BLaER1 treated with 17β-estradiol and CSF1 and Interleukin-3, amounts not matched to agents 10 nM and 100 nM (cell line): ENCODE measurements at regions not wholly inside any gene's neighbourhood (a gene's known extent, or its start where the extent isn't known, plus 50 kb on each side); places are given as distances from the start of the nearest gene placed in this dataset.
"Not testable (repeated sequence)": the region's sequence is repeated elsewhere in the genome, so short reads cannot be mapped to it uniquely, and the experiment has no call there.

Experiments used
- H3K27ac ChIP-seq, 11 experiments: shearing (Covaris generic); formaldehyde crosslinking; 2 replicates each; pipeline ENCODE4 v1.8.1; 2022
- H3K27me3 ChIP-seq, 11 experiments: shearing (Covaris generic); formaldehyde crosslinking; 2 replicates each; pipeline ENCODE4 v1.8.1; 2022
- H3K36me3 ChIP-seq, 11 experiments: shearing (Covaris generic); formaldehyde crosslinking; 2 replicates each; pipeline ENCODE4 v1.8.1; 2022
- H3K4me1 ChIP-seq, 10 experiments: shearing (Covaris generic); formaldehyde crosslinking; 2 replicates each; pipeline ENCODE4 v1.8.1; 2022
- H3K4me2 ChIP-seq, 11 experiments: shearing (Covaris generic); formaldehyde crosslinking; 2 replicates each; pipeline ENCODE4 v1.8.1; 2022
- H3K4me3 ChIP-seq, 10 experiments: shearing (Covaris generic); formaldehyde crosslinking; 2 replicates each; pipeline ENCODE4 v1.8.1; 2022
- H3K9ac ChIP-seq, 11 experiments: shearing (Covaris generic); formaldehyde crosslinking; 2 replicates each; pipeline ENCODE4 v1.8.1; 2022
- H3K9me3 ChIP-seq, 11 experiments: shearing (Covaris generic); formaldehyde crosslinking; replicated peaks in 1 of 11; 2 replicates each; pipeline ENCODE4 v1.8.1; 2022
- H4K20me1 ChIP-seq, 11 experiments: shearing (Covaris generic); formaldehyde crosslinking; 2 replicates each; pipeline ENCODE4 v1.8.1; 2022
- Cebpa-rat ChIP-seq, 11 experiments: shearing (Covaris generic); IDR thresholded peaks; 2 replicates each; pipeline ENCODE4 v1.8.1; 2022

DNA sequence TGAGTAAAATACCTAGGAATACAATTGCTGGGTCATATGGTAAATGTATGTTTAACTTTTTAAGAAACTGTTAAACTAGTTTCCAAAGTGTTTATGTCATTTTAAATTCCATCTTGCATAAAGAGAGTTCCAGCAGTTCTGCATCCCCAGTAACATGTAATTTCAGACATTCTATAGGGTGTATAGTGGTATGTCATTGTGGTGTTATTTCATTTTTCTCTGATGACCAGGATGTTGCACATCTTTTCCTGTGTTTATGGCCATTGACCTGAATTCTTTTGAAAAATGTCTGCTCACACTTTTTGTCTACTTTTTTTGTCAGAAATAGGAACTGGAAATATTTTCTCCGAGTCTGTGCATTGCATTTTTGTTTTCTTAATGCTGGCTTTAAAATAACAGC lies 128.9 kb downstream of the TMEM200A start:
- Histone ChIP-seq H3K4me2 (no peak overlapping the region), H3K9me3 (peaks cover 0 to 9% (median 0%) of the 10 kb centered on the region in 11 experiments; a peak in 2 of 22 replicates), H3K27me3 (no peaks in the 10 kb centered on the region), H3K9ac (no peak overlapping the region), H3K4me3 (no peak overlapping the region), H4K20me1 (no peaks in the 10 kb centered on the region), H3K36me3 (no peaks in the 10 kb centered on the region), H3K27ac (no peak overlapping the region), H3K4me1 (no peaks in the 10 kb centered on the region)
- no peak for TF ChIP-seq Cebpa-rat (IDR thresholded peaks at IDR 0.05)

DNA sequence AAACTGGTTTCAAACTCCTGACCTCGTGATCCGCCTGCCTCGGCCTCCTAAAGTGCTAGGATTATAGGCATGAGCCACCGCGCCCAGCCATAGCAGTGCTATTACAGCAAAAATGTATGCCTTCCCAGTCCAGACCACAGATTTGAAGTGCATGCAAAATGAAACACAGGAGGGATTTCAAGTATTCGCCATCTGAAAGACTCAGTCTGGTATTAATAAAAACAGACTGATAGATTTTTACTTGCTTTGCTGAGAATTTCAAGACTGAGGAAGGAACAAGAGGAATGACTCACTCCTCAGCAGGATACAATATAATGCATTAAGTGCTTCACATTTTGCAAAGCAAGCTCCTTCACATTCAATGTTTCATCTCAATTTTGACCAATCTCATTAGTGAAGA lies 134.9 kb downstream of the TMEM200A start:
- no peaks in the 10 kb centered on the region for H3K9me3 ChIP-seq
- no peak overlapping the region for H3K9ac ChIP-seq
- H3K36me3 ChIP-seq: no peaks in the 10 kb centered on the region
- TF ChIP-seq Cebpa-rat (IDR thresholded peaks at IDR 0.05): no peak
- H3K27ac ChIP-seq: no peak overlapping the region
- H3K4me3 ChIP-seq: no peak overlapping the region
- peaks cover 0 to 22% (median 0%) of the 10 kb centered on the region in 10 experiments; a peak in 6 of 20 replicates for H3K4me1 ChIP-seq
- H3K4me2 ChIP-seq: peak overlapping the region in 3 of 11 experiments; percentile 35 to 74 (median 59); a peak in 5 of 22 replicates
- H3K27me3 ChIP-seq: no peaks in the 10 kb centered on the region
- no peaks in the 10 kb centered on the region for H4K20me1 ChIP-seq

DNA sequence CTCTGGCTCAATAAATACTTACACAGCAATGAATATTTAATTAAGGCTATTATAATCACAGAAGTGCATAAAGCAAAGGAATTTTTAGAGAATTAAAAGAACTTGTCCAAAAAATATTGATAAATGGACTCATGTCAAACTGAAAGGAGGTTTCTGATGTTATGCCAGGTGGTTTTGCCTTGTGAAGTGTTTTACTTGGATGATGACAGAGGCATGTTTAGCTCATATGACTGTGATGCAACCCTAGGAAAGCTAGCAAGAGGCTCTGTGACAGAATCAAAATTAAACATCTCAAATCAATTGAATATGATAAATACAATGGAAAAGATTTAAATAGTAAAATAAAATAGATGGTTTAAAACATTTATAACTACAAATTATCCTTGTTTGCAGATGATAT lies 137.3 kb downstream of the TMEM200A start:
- H3K9me3 ChIP-seq: no peaks in the 10 kb centered on the region
- no peaks in the 10 kb centered on the region for H4K20me1 ChIP-seq
- no peaks in the 10 kb centered on the region for H3K27me3 ChIP-seq
- TF ChIP-seq Cebpa-rat (IDR thresholded peaks at IDR 0.05): no peak
- no peak overlapping the region for H3K27ac ChIP-seq
- H3K4me1 ChIP-seq: peaks cover 0 to 22% (median 0%) of the 10 kb centered on the region in 10 experiments; a peak in 6 of 20 replicates
- no peak overlapping the region for H3K4me2 ChIP-seq
- no peak overlapping the region for H3K9ac ChIP-seq
- no peaks in the 10 kb centered on the region for H3K36me3 ChIP-seq
- no peak overlapping the region for H3K4me3 ChIP-seq

DNA sequence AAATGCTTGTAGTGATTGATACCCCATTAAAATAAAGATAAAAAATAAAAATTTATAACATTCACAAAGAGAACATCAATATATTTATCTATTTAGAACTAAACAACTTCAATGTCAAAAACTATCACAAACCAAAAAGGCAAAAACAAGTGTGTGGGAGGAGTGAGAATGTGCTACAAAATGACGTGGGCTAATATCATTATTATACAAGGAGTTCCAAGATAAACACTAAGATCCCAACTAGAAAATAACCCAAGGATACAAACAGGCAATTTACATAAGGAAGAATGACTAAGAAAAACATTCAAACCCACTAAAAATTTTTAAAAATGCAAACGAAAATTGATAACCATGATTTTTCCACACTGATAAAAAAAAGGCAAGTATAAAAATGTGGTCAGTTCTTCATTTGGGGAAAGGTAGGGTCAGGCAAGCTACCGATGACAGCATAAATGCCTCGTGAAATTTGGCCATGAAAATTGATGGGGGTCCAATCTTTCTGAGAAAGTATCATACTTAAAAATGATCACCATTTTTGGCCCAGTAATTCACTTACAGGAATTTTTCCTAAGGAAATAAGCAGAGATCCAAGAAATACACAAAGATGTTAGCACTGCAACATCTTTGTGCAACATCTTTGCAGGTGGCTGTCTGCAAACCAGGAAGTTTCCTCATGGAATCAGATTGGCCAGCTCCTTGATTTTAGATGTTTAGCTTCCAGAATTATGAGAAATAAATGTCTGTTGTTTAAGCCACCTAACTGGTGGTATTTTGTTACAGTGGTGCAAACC lies 140.2 kb downstream of the TMEM200A start:
- Histone ChIP-seq H3K4me2 (no peak overlapping the region), H3K4me1 (peaks cover 0 to 15% (median 0%) of the 10 kb centered on the region in 10 experiments; a peak in 6 of 20 replicates), H3K27ac (no peak overlapping the region), H3K27me3 (no peaks in the 10 kb centered on the region), H3K36me3 (no peaks in the 10 kb centered on the region; a peak in 1 of 22 replicates), H3K9me3 (peaks cover 0 to 14% (median 9%) of the 10 kb centered on the region in 11 experiments; a peak in 14 of 22 replicates), H3K4me3 (no peak overlapping the region), H3K9ac (no peak overlapping the region), H4K20me1 (no peaks in the 10 kb centered on the region)
- no peak for TF ChIP-seq Cebpa-rat (IDR thresholded peaks at IDR 0.05)

DNA sequence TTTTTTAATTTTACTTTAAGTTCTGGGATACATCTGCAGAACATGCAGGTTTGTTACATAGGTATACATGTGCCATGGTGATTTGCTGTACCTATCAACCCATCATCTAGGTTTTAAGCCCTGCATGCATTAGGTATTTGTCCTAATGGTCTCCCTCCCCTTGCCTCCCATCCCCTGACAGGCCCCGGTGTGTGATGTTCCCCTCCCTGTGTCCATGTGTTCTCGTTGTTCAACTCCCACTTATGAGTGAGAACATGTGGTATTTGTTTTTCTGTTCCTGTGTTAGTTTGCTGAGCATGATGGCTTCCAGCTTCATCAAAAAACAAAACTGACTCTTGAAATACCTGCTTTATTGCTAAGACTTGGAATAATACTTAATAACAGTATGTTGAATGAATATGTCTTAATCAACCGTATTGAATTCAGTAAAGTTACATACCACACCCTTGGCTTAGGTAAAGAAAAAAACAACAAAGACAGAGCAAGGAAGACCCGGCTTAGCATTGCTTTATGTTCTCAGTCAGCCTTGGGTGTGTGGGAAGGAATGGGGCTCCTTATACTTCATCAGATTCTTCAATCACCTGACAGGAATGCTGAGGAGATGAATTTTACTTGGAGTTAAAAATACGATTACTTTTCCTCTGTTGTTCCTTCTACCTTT lies 141.3 kb downstream of the TMEM200A start:
- not testable (repeated sequence) for H3K4me2 ChIP-seq, H4K20me1 ChIP-seq, H3K27me3 ChIP-seq, H3K4me3 ChIP-seq, H3K9ac ChIP-seq, H3K27ac ChIP-seq, H3K4me1 ChIP-seq, H3K36me3 ChIP-seq
- peaks cover 0 to 17% (median 9%) of the 10 kb centered on the region in 11 experiments; a peak in 14 of 22 replicates for H3K9me3 ChIP-seq

DNA sequence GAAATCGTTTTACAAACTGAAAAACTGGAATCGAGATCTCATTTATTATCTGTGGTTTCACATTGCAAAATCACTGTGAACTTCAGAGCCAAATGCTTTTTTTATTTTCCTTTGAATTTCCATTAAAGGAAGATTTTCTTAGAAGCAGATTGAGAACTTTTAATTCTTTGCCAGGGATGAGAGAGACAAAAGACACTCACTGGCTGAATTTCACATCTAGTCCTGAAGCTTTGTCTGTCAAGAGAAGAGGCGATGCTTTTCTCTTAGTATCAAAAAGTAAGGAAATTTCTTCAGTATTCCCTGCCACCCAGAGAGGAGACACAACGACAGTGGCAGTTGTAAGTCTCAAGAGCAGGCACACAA lies 141.8 kb downstream of the TMEM200A start:
- no peak overlapping the region for H3K9ac ChIP-seq
- H3K27ac ChIP-seq: no peak overlapping the region
- peaks cover 0 to 17% (median 9%) of the 10 kb centered on the region in 11 experiments; a peak in 14 of 22 replicates for H3K9me3 ChIP-seq
- peaks cover 0 to 7% (median 3%) of the 10 kb centered on the region in 10 experiments; a peak in 8 of 20 replicates for H3K4me1 ChIP-seq
- no peak overlapping the region for H3K4me3 ChIP-seq
- no peaks in the 10 kb centered on the region for H4K20me1 ChIP-seq
- no peak overlapping the region for H3K4me2 ChIP-seq
- no peaks in the 10 kb centered on the region for H3K27me3 ChIP-seq
- H3K36me3 ChIP-seq: no peaks in the 10 kb centered on the region; a peak in 1 of 22 replicates
- TF ChIP-seq Cebpa-rat (IDR thresholded peaks at IDR 0.05): no peak

DNA sequence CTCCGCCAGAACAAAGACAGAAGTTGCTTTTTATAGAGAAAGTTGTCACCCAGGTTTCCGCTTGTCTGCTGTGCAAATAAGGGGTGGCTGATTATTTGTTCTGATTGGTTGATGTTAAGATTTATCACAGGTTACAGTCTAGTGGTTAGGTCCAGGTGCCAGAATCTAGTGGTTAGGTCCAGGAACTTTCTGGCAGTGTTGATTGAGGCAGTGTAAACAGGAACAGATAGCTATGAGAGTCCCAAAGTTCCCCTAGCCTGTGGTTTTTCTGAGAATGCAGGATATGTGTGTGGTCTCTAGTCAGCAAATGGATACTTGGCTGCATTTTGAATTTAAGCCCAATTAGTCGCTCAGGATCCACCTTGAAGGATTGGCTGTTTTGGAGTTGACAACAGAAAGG lies 148.0 kb downstream of the TMEM200A start:
- TF ChIP-seq Cebpa-rat (IDR thresholded peaks at IDR 0.05): no peak
- Histone ChIP-seq H3K4me3 (0 out of 20 replicates have a peak overlapping the region, but pooled peaks of 1 of the 10 experiments have one; percentile 9), H4K20me1 (no peaks in the 10 kb centered on the region), H3K9ac (peak overlapping the region in 5 of 11 experiments; percentile 9 to 52 (median 24); a peak in 4 of 22 replicates), H3K36me3 (no peaks in the 10 kb centered on the region; a peak in 1 of 22 replicates), H3K27me3 (no peaks in the 10 kb centered on the region), H3K4me1 (peaks cover 20 to 40% (median 32%) of the 10 kb centered on the region in 10 experiments), H3K4me2 (peak overlapping the region; percentile 50 to 80 (median 64)), H3K9me3 (peaks cover 0 to 44% (median 19%) of the 10 kb centered on the region in 11 experiments; a peak in 18 of 22 replicates), H3K27ac (peak overlapping the region in 10 of 11 experiments; percentile 26 to 71 (median 60); a peak in 18 of 22 replicates)

DNA sequence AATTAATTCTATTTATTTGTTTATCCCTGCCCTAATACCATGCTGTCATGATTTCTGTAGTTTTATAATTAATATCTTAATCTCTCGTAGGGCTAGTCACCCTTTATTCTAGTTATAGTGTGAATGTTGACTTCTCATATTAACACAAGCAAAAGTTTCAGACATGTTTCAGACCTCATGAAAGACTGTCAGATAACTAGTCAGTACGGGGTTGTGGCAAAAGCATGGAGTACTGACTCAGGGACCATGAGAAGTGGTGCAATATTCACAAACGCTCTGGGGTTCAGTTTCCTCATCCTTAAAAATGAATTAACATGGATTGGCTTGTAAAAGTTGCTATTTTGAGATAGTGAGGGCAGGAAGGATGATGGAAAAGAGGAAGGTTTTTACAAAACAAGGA lies 148.9 kb downstream of the TMEM200A start:
- TF ChIP-seq Cebpa-rat (IDR thresholded peaks at IDR 0.05): no peak
- peak overlapping the region; percentile 50 to 80 (median 64); a peak in 19 of 22 replicates for H3K4me2 ChIP-seq
- H4K20me1 ChIP-seq: no peaks in the 10 kb centered on the region
- H3K36me3 ChIP-seq: no peaks in the 10 kb centered on the region; a peak in 1 of 22 replicates
- H3K27ac ChIP-seq: peak overlapping the region in 7 of 11 experiments; percentile 55 to 71 (median 67); a peak in 11 of 22 replicates
- no peak overlapping the region for H3K9ac ChIP-seq
- H3K27me3 ChIP-seq: no peaks in the 10 kb centered on the region
- peaks cover 20 to 40% (median 32%) of the 10 kb centered on the region in 10 experiments for H3K4me1 ChIP-seq
- H3K4me3 ChIP-seq: no peak overlapping the region
- H3K9me3 ChIP-seq: peaks cover 0 to 44% (median 19%) of the 10 kb centered on the region in 11 experiments; a peak in 18 of 22 replicates

DNA sequence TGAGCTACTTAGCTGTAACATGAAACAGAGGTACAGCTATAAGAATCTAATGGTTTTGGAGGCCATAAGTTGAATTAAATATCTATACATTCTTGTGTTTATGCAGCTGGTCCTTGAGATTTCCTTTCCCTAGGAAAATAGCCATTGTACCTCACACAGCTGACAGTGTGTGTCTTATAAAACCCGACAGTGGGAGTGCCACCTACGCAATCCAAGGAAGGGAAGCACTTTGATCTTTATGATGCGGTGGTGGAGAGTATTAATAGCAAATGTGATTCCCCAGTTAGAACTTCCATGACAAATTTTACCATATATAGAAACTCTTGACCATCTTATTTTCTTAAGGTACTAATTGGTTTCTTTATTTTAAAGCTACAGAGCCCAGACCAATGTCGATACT lies 149.5 kb downstream of the TMEM200A start:
- Histone ChIP-seq H3K4me1 (peaks cover 20 to 43% (median 35%) of the 10 kb centered on the region in 10 experiments), H3K27ac (peak overlapping the region in 5 of 11 experiments; percentile 55 to 71 (median 67); a peak in 5 of 22 replicates), H3K4me3 (no peak overlapping the region), H4K20me1 (no peaks in the 10 kb centered on the region), H3K27me3 (no peaks in the 10 kb centered on the region), H3K9ac (no peak overlapping the region), H3K36me3 (no peaks in the 10 kb centered on the region; a peak in 1 of 22 replicates), H3K4me2 (peak overlapping the region in 9 of 11 experiments; percentile 15 to 80 (median 66); a peak in 14 of 22 replicates), H3K9me3 (peaks cover 0 to 38% (median 17%) of the 10 kb centered on the region in 11 experiments; a peak in 18 of 22 replicates)
- TF ChIP-seq Cebpa-rat (IDR thresholded peaks at IDR 0.05): no peak
